Stimulated activated CD8-positive, alpha-beta memory T cell treated with anti-CD3 and anti-CD28 coated beads, Interleukin-15, amount 100 ng/mL, for 4 hours (primary cell): ENCODE measurements at regions not wholly inside any gene's neighbourhood (a gene's known extent, or its start where the extent isn't known, plus 50 kb on each side); places are given as distances from the start of the nearest gene placed in this dataset.
"Not testable (repeated sequence)": the region's sequence is repeated elsewhere in the genome, so short reads cannot be mapped to it uniquely, and the experiment has no call there.

Experiments
- DNase-seq, 2 donors: peaks; one replicate each; pipeline ENCODE4 v3.0.0-alpha.2; 2020; ENCODE audit warnings: low read depth in 2 of 2

- DNase-seq = no peak
Observed at GRCh38 chr16:86229283-86229682, 281.0 kb upstream of the FOXF1 start.

- DNase-seq = no peak
Observed at GRCh38 chr16:86229866-86230656, 280.3 kb upstream of the FOXF1 start.

- no peak for DNase-seq
Observed at GRCh38 chr16:86231321-86231995, 278.9 kb upstream of the FOXF1 start.

- no peak for DNase-seq
Observed at GRCh38 chr16:86231996-86232350, 278.4 kb upstream of the FOXF1 start.

- DNase-seq = no peak
Observed at GRCh38 chr16:86232496-86232895, 277.8 kb upstream of the FOXF1 start.

- not testable (repeated sequence) for DNase-seq
Observed at GRCh38 chr16:86233506-86233905, 276.8 kb upstream of the FOXF1 start.

- no peak for DNase-seq
Observed at GRCh38 chr16:86239381-86239780, 270.9 kb upstream of the FOXF1 start.

- DNase-seq = no peak
Observed at GRCh38 chr16:86240716-86241363, 269.5 kb upstream of the FOXF1 start.

GRCh38 chr16:86241681-86242080, 268.6 kb upstream of the FOXF1 start:
- DNase-seq = no peak

- no peak for DNase-seq
Observed at GRCh38 chr16:86242244-86243122, 267.8 kb upstream of the FOXF1 start.

GRCh38 chr16:86243123-86243473, 267.2 kb upstream of the FOXF1 start:
- DNase-seq = no peak

- no peak for DNase-seq
Observed at GRCh38 chr16:86243571-86244154, 266.7 kb upstream of the FOXF1 start.

GRCh38 chr16:86244158-86244557, 266.2 kb upstream of the FOXF1 start:
- DNase-seq = no peak

GRCh38 chr16:86244936-86245335, 265.4 kb upstream of the FOXF1 start:
- no peak for DNase-seq

- DNase-seq = no peak
Observed at GRCh38 chr16:86245351-86245750, 265.0 kb upstream of the FOXF1 start.

- DNase-seq = no peak
Observed at GRCh38 chr16:86245895-86246294, 264.4 kb upstream of the FOXF1 start.

- DNase-seq = no peak
Observed at GRCh38 chr16:86248310-86248905, 261.9 kb upstream of the FOXF1 start.

GRCh38 chr16:86249631-86250030, 260.7 kb upstream of the FOXF1 start:
- DNase-seq = no peak

GRCh38 chr16:86251682-86252081, 258.6 kb upstream of the FOXF1 start:
- no peak for DNase-seq

- DNase-seq = no peak
Observed at GRCh38 chr16:86252596-86252995, 257.7 kb upstream of the FOXF1 start.

- no peak for DNase-seq
Observed at GRCh38 chr16:86255966-86256365, 254.4 kb upstream of the FOXF1 start.
